GM12878 (cell line): ENCODE measurements at regions not wholly inside any gene's neighbourhood (a gene's known extent, or its start where the extent isn't known, plus 50 kb on each side); places are given as distances from the start of the nearest gene placed in this dataset.

ENCODE experiments used
- CEBPZ ChIP-seq: fragments of 150-350 bp; IDR thresholded peaks from 2 replicates; pipeline ENCODE4 v1.6.1; 2016; ENCODE audit warnings: low read depth, low read length
- CTCF ChIP-seq, 3 experiments: IDR thresholded peaks in 2 of 3; conservative IDR thresholded peaks in 1 of 3; 2 replicates each; pipeline ENCODE4 v1.5.1; 2011; ENCODE audit warnings: low read depth in 3 of 3, low read length in 3 of 3, mild to moderate bottlenecking in 3 of 3, control low read depth in 2 of 3, moderate library complexity in 2 of 3, inconsistent platforms in 1 of 3, mixed read lengths in 1 of 3; ENCODE audit not compliant: control insufficient read depth in 2 of 3, insufficient read depth in 1 of 3; ENCODE audit errors: extremely low read depth in 1 of 3
- FOS ChIP-seq: IDR thresholded peaks from 3 replicates; pipeline ENCODE4 v1.6.1; 2011; ENCODE audit warnings: borderline replicate concordance; ENCODE audit not compliant: insufficient read length; ENCODE audit errors: extremely low read depth
- HDAC2 ChIP-seq: fragments of 200-600 bp; sonication (generic); IDR thresholded peaks from 2 replicates; pipeline ENCODE4 v1.6.1; 2017
- POLR2A ChIP-seq: IDR thresholded peaks from 2 replicates; pipeline ENCODE4 v1.6.1; 2011; ENCODE audit warnings: low read depth, mild to moderate bottlenecking, low read length
- REST ChIP-seq: IDR thresholded peaks from 2 replicates; pipeline ENCODE4 v1.6.1; 2012; ENCODE audit warnings: mild to moderate bottlenecking, low read depth, low read length
- YY1 ChIP-seq: IDR thresholded peaks from 2 replicates; pipeline ENCODE4 v1.6.1; 2011; ENCODE audit warnings: low read depth, mild to moderate bottlenecking, low read length

- no peak for TF ChIP-seq HDAC2
- TF ChIP-seq CEBPZ, result no peak
- no peak for TF ChIP-seq FOS
- peak; percentile 45 to 58 (median 47); a peak in 5 of 6 replicates for TF ChIP-seq CTCF (IDR thresholded peaks at IDR 0.05 in 2 of 3, conservative IDR thresholded peaks at IDR 0.05 in 1 of 3; ENCODE audit: control insufficient read depth in 2 of 3, extremely low read depth in 1 of 3, insufficient read depth in 1 of 3, low read depth in 3 of 3, low read length in 3 of 3)
- 0 out of 2 replicates have a peak, but pooled peaks have one; percentile 30 for TF ChIP-seq YY1
- TF ChIP-seq REST, result no peak
- no peak for TF ChIP-seq POLR2A
Observed at GRCh38 chr10:29377333-29377961, 88.6 kb downstream of the LYZL1 start.
